Upper lobe of left lung (tissue), 4 donors: ENCODE measurements at regions not wholly inside any gene's neighbourhood (a gene's known extent, or its start where the extent isn't known, plus 50 kb on each side); places are given as distances from the start of the nearest gene placed in this dataset.

Experiments
- CTCF ChIP-seq, 6 experiments: fragments of 450-650 bp in 4 of 6; fragments of 200-600 bp in 2 of 6; sonication (generic) in 2 of 6; IDR thresholded peaks; one replicate each; pipeline ENCODE4 v1.5.1; 2016 to 2019; ENCODE audit warnings: antibody characterized with exemption in 6 of 6
- EP300 ChIP-seq, 4 donors: sonication (generic); formaldehyde crosslinking; IDR thresholded peaks; one replicate each; pipeline ENCODE4 v1.5.1; 2017; ENCODE audit warnings: antibody characterized with exemption in 4 of 4, control low read depth in 2 of 4
- POLR2A ChIP-seq, 4 donors: fragments of 450-650 bp; IDR thresholded peaks; one replicate each; pipeline ENCODE4 v1.5.1; 2016 to 2017; ENCODE audit warnings: antibody characterized with exemption in 4 of 4, mild to moderate bottlenecking in 2 of 4
- POLR2AphosphoS5 ChIP-seq, 2 donors: sonication (generic); formaldehyde crosslinking; IDR thresholded peaks; one replicate each; pipeline ENCODE4 v1.5.1; 2017; ENCODE audit warnings: antibody characterized with exemption in 2 of 2

- TF ChIP-seq POLR2AphosphoS5 (IDR thresholded peaks at IDR 0.05) = no peak
- no peak for TF ChIP-seq POLR2A (IDR thresholded peaks at IDR 0.05)
- TF ChIP-seq CTCF (IDR thresholded peaks at IDR 0.05) = no peak
- no peak for TF ChIP-seq EP300 (IDR thresholded peaks at IDR 0.05)
These were observed 133.8 kb upstream of the ARHGAP28 start for GRCh38 chr18:6595666-6596065.
